Body of pancreas (tissue), 4 donors: ENCODE measurements at regions not wholly inside any gene's neighbourhood (a gene's known extent, or its start where the extent isn't known, plus 50 kb on each side); places are given as distances from the start of the nearest gene placed in this dataset.

Experiments used
- CTCF ChIP-seq, 7 experiments: fragments of 450-650 bp in 4 of 7; fragments of 200-600 bp in 3 of 7; sonication (generic) in 3 of 7; IDR thresholded peaks; one replicate each; pipeline ENCODE4 v1.5.1; 2016 to 2019; ENCODE audit warnings: antibody characterized with exemption in 7 of 7
- POLR2A ChIP-seq, 3 donors: fragments of 450-650 bp; IDR thresholded peaks; one replicate each; pipeline ENCODE4 v1.6.1; 2016; ENCODE audit warnings: antibody characterized with exemption in 3 of 3, mild to moderate bottlenecking in 2 of 3

DNA sequence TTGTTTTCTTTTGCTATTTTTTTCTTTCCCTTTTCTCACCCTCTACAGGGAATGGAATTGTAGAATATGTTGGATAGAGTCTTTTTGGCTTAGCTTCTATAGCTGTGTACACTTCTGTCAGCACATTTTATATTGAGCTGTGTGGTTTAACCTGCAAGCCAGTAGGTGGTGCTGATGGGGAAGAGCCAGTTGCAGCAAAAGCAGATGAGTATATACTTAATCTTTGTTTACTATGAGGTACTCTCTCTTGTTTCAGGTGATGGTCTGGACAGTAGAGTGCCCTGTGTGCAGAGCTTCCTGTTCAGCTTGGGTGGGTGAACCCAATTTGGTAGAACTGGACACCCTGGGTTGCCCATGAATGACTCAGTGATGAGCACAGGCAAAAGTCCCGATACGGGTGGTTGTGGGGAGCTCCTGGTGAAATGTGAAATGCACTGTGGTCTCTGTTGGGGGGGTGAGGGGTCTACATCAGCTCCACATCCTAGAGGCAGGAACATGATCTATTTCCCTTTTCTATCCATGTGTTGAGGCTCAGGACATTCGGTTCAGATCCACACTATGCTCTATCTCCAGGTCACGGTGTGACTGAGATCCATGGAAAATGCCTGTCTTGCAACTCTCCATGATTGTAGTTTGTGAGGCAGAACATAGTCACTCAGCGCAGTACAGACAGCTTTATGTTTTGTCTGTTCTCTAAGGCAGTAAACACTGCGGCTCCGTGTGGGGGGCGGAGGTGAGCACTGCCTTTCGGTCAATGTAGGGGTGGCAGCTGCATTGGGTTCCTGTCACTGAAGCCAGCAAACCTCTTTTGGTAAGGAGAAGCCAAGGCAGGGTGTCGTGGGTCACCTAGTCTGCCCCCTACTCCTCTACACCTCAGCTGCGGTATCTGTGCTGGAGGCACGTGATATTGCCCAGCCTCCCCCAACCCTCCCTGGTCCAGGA is 353.2 kb downstream of the PRR16 start:
- TF ChIP-seq CTCF (IDR thresholded peaks at IDR 0.05) (peak in 1 of 7 experiments; percentile 22), POLR2A (IDR thresholded peaks at IDR 0.05) (no peak)
